H1 (cell line): ENCODE measurements at regions not wholly inside any gene's neighbourhood (a gene's known extent, or its start where the extent isn't known, plus 50 kb on each side); places are given as distances from the start of the nearest gene placed in this dataset.

ENCODE experiments used
- CTCF ChIA-PET: fragments of 300-600 bp; sonication (Branson Sonifier 250); formaldehyde crosslinking; loops from one replicate; lab custom pipeline; 2021; ENCODE audit not compliant: partially characterized antibody; lab: Charles Lee
- POLR2A ChIA-PET: fragments of 300-600 bp; sonication (Branson Sonifier 250); formaldehyde crosslinking; loops from one replicate; lab custom pipeline; 2021; ENCODE audit warnings: inconsistent platforms; ENCODE audit not compliant: partially characterized antibody; lab: Charles Lee
- DNase-seq, 2 experiments: peaks; one replicate each; pipeline versions ENCODE4 v3.0.0 to v3.0.0-alpha.2; 2010 to 2022; ENCODE audit warnings: low spot score in 2 of 2, low read depth in 1 of 2, mixed read lengths in 1 of 2
- FAIRE-seq: peaks from 2 replicates; lab custom pipeline; 2011; peaks lifted over from hg19 to GRCh38; lab: Jason Lieb, UNC
- H2AFZ ChIP-seq: 2 replicates; pipeline ENCODE4 v1.8.1; 2012; ENCODE audit warnings: low read length, inconsistent platforms
- H2AK5ac ChIP-seq: 2 replicates; pipeline ENCODE4 v1.6.1; 2013; ENCODE audit warnings: low read depth, low read length
- H2BK120ac ChIP-seq: replicated peaks from 2 replicates; pipeline ENCODE3; 2013; ENCODE audit warnings: low read depth, low read length, inconsistent platforms
- H2BK12ac ChIP-seq: 2 replicates; pipeline ENCODE4 v1.6.1; 2013; ENCODE audit warnings: low read depth, low read length
- H2BK15ac ChIP-seq: 2 replicates; pipeline ENCODE4 v1.6.1; 2013; ENCODE audit warnings: low read length
- H2BK20ac ChIP-seq: 2 replicates; pipeline ENCODE4 v1.6.1; 2013; ENCODE audit warnings: low read length
- H2BK5ac ChIP-seq: 2 replicates; pipeline ENCODE4 v1.6.1; 2013; ENCODE audit warnings: low read depth, low read length
- H3K14ac ChIP-seq: 2 replicates; pipeline ENCODE4 v1.6.1; 2013; ENCODE audit warnings: inconsistent platforms; ENCODE audit not compliant: insufficient read length
- H3K18ac ChIP-seq: 2 replicates; pipeline ENCODE4 v1.6.1; 2013; ENCODE audit warnings: low read length; ENCODE audit errors: extremely low read depth
- H3K23ac ChIP-seq: 2 replicates; pipeline ENCODE4 v1.6.1; 2013; ENCODE audit warnings: inconsistent platforms; ENCODE audit not compliant: insufficient read length
- H3K23me2 ChIP-seq: 2 replicates; pipeline ENCODE4 v1.6.1; 2013; ENCODE audit warnings: low read depth, low read length
- H3K27ac ChIP-seq: 2 replicates; pipeline ENCODE4 v1.6.1; 2011; ENCODE audit warnings: low read depth, low read length, inconsistent platforms
- H3K27me3 ChIP-seq, 4 experiments: replicated peaks in 1 of 4; 1 replicate in 1 of 4; 2 replicates in 3 of 4; pipeline versions ENCODE4 v1.6.1 to v1.8.1; 2011 to 2013; ENCODE audit warnings: low read length in 3 of 4, mild to moderate bottlenecking in 3 of 4, inconsistent platforms in 2 of 4, mixed read lengths in 2 of 4, moderate library complexity in 1 of 4; ENCODE audit not compliant: control insufficient read depth in 3 of 4, insufficient read depth in 3 of 4; ENCODE audit errors: extremely low read depth in 1 of 4
- H3K36me3 ChIP-seq, 4 experiments: 2 replicates each; pipeline versions ENCODE4 v1.6.1 to v1.8.1; 2011 to 2013; ENCODE audit warnings: mild to moderate bottlenecking in 4 of 4, low read length in 3 of 4, moderate library complexity in 2 of 4, control low read depth in 1 of 4, inconsistent platforms in 1 of 4; ENCODE audit not compliant: insufficient read depth in 4 of 4, control insufficient read depth in 2 of 4
- H3K4ac ChIP-seq: replicated peaks from 2 replicates; pipeline ENCODE3; 2013; ENCODE audit warnings: low read length, low read depth, mixed read lengths, inconsistent platforms; ENCODE audit not compliant: insufficient read length
- H3K4me1 ChIP-seq, 4 experiments: replicated peaks in 1 of 4; 1 replicate in 1 of 4; 2 replicates in 3 of 4; pipeline versions ENCODE4 v1.6.1 to v1.8.1; 2011 to 2013; ENCODE audit warnings: low read length in 3 of 4, inconsistent platforms in 2 of 4, mixed read lengths in 1 of 4; ENCODE audit not compliant: insufficient read depth in 4 of 4, control insufficient read depth in 3 of 4
- H3K4me2 ChIP-seq, 2 experiments: 2 replicates each; pipeline versions ENCODE4 v1.6.1 to v1.8.1; 2011 to 2013; ENCODE audit warnings: low read depth in 2 of 2, low read length in 2 of 2, control low read depth in 1 of 2, inconsistent platforms in 1 of 2, mild to moderate bottlenecking in 1 of 2; ENCODE audit not compliant: insufficient read depth in 1 of 2
- H3K4me3 ChIP-seq, 4 experiments: fragments of 200-600, 300-600 bp in 1 of 4; sonication (generic), shearing (Covaris generic), sonication (Bioruptor Twin) in 1 of 4; 2 replicates each; pipeline versions ENCODE4 v1.5.1 to v1.8.1; 2011 to 2016; ENCODE audit warnings: low read length in 4 of 4, low read depth in 3 of 4, control low read depth in 2 of 4, inconsistent platforms in 2 of 4, mild to moderate bottlenecking in 2 of 4, mixed read lengths in 1 of 4, moderate library complexity in 1 of 4; ENCODE audit not compliant: insufficient read depth in 2 of 4; ENCODE audit errors: extremely low read depth in 1 of 4
- H3K56ac ChIP-seq: replicated peaks from 2 replicates; pipeline ENCODE3; 2013; ENCODE audit warnings: low read depth, mild to moderate bottlenecking, mixed read lengths, low read length, inconsistent platforms; ENCODE audit not compliant: insufficient read length
- H3K79me1 ChIP-seq: 2 replicates; pipeline ENCODE4 v1.6.1; 2013; ENCODE audit warnings: low read depth, low read length, control low read depth
- H3K79me2 ChIP-seq, 2 experiments: 2 replicates each; pipeline versions ENCODE4 v1.6.1 to v1.8.1; 2012 to 2013; ENCODE audit warnings: low read length in 2 of 2, mild to moderate bottlenecking in 2 of 2, inconsistent platforms in 1 of 2; ENCODE audit not compliant: insufficient read depth in 2 of 2, control insufficient read depth in 1 of 2
- H3K9ac ChIP-seq, 4 experiments: replicated peaks in 1 of 4; 1 replicate in 1 of 4; 2 replicates in 3 of 4; pipeline versions ENCODE4 v1.6.1 to v1.8.1; 2011 to 2013; ENCODE audit warnings: low read depth in 3 of 4, low read length in 3 of 4, control low read depth in 2 of 4, mild to moderate bottlenecking in 2 of 4, moderate library complexity in 2 of 4, inconsistent platforms in 1 of 4; ENCODE audit errors: extremely low read depth in 1 of 4
- H3K9me3 ChIP-seq, 2 experiments: 2 replicates each; pipeline versions ENCODE4 v1.6.1 to v1.8.1; 2012 to 2013; ENCODE audit warnings: mild to moderate bottlenecking in 2 of 2, moderate library complexity in 2 of 2, control low read depth in 1 of 2, inconsistent platforms in 1 of 2, low read depth in 1 of 2, low read length in 1 of 2, mixed read lengths in 1 of 2; ENCODE audit not compliant: insufficient read depth in 2 of 2
- H4K20me1 ChIP-seq, 2 experiments: replicated peaks in 1 of 2; 2 replicates each; pipeline versions ENCODE3 to v1.8.1; 2011 to 2013; ENCODE audit warnings: inconsistent platforms in 2 of 2, low read length in 2 of 2, mild to moderate bottlenecking in 1 of 2; ENCODE audit not compliant: insufficient read depth in 2 of 2, control insufficient read depth in 1 of 2
- H4K5ac ChIP-seq: 2 replicates; pipeline ENCODE4 v1.6.1; 2013; ENCODE audit warnings: low read length, low read depth, mixed read lengths, inconsistent platforms; ENCODE audit not compliant: insufficient read length
- H4K8ac ChIP-seq: 2 replicates; pipeline ENCODE4 v1.8.0; 2013; ENCODE audit warnings: mild to moderate bottlenecking, moderate library complexity, low read length, inconsistent platforms; ENCODE audit not compliant: insufficient read depth; ENCODE audit errors: extremely low read depth
- H4K91ac ChIP-seq: replicated peaks from 2 replicates; pipeline ENCODE3; 2013; ENCODE audit warnings: low read length, mixed read lengths, inconsistent platforms; ENCODE audit not compliant: insufficient read length
- RXRA ChIP-seq: IDR thresholded peaks from 2 replicates; pipeline ENCODE4 v1.6.1; 2011; ENCODE audit warnings: low read depth, mild to moderate bottlenecking, low read length, moderate library complexity; ENCODE audit not compliant: insufficient read depth
- WGBS, 2 experiments: shearing (Covaris generic) in 1 of 2; methylation state at CpG; one replicate each; pipeline versions ENCODE4 v1.1.6 to v1.1.7; 2013 to 2015; ENCODE audit warnings: low lambda C conversion rate in 2 of 2, mixed read lengths in 2 of 2, inconsistent platforms in 1 of 2, low coverage in 1 of 2, missing lambda C conversion rate in 1 of 2; ENCODE audit not compliant: insufficient replicate concordance in 2 of 2, insufficient coverage in 1 of 2, insufficient read length in 1 of 2; ENCODE audit errors: extremely low coverage in 1 of 2, missing lambda C conversion rate in 1 of 2; 5-methylcytosine and 5-hydroxymethylcytosine counted together

- CTCF ChIA-PET = interaction anchor here (0.6 kb wide), 1 partner anchor 1374 kb away, joined by 5 read pairs; no protein-coding TSS in a partner anchor
- Histone ChIP-seq H2AK5ac (no peak overlapping the region), H4K20me1 (no peaks in the 10 kb centered on the region), H2BK20ac (no peak overlapping the region), H2BK12ac (no peak overlapping the region), H2BK15ac (no peak overlapping the region), H3K27ac (no peak overlapping the region), H3K4me1 (0 out of 7 replicates have a peak, but pooled peaks cover 0 to 2% (median 0%) of the 10 kb centered on the region in 4 experiments), H3K18ac (no peak overlapping the region), H3K27me3 (no peaks in the 10 kb centered on the region), H3K23ac (no peak overlapping the region), H4K5ac (no peak overlapping the region), H4K91ac (no peak overlapping the region), H3K9ac (no peak overlapping the region), H3K36me3 (no peaks in the 10 kb centered on the region), H3K23me2 (no peaks in the 10 kb centered on the region), H3K4me2 (no peak overlapping the region), H2BK120ac (no peak overlapping the region), H3K4me3 (no peak overlapping the region), H2AFZ (no peak overlapping the region), H3K79me1 (no peaks in the 10 kb centered on the region), H3K56ac (no peak overlapping the region), H4K8ac (no peak overlapping the region), H3K79me2 (no peaks in the 10 kb centered on the region), H3K14ac (no peak overlapping the region), H3K9me3 (no peaks in the 10 kb centered on the region), H3K4ac (no peak overlapping the region), H2BK5ac (no peak overlapping the region)
- 90% methylated on average over 6 of the region's 6 CpGs; no CpG with 5 or more reads in 1 of the 2 experiments for WGBS, 2 experiments
- DNase-seq = no peak
- no peak for TF ChIP-seq RXRA
- FAIRE-seq = no peak
- POLR2A ChIA-PET = no interaction called here
These were observed 209.5 kb downstream of the HERPUD2 start for GRCh38 chr7:35485436-35485835.
